GM23248 (cell line): ENCODE measurements at regions not wholly inside any gene's neighbourhood (a gene's known extent, or its start where the extent isn't known, plus 50 kb on each side); places are given as distances from the start of the nearest gene placed in this dataset.

ENCODE experiments used
- DNase-seq: peaks from one replicate; pipeline ENCODE4 v3.0.0-alpha.2; 2015
- H2AFZ ChIP-seq: fragments of 200-600 bp; sonication (generic); 2 replicates; pipeline ENCODE4 v1.6.1; 2016; ENCODE audit warnings: antibody characterized with exemption
- H3F3A ChIP-seq: fragments of 200-600 bp; sonication (generic); 2 replicates; pipeline ENCODE4 v1.6.1; 2016; ENCODE audit warnings: mild to moderate bottlenecking, antibody characterized with exemption, mixed run types; ENCODE audit not compliant: insufficient read depth
- H3K27ac ChIP-seq: fragments of 200-600 bp; sonication (generic); 2 replicates; pipeline ENCODE4 v1.5.1; 2016; ENCODE audit warnings: mild to moderate bottlenecking
- H3K27me3 ChIP-seq: fragments of 200-600 bp; sonication (generic); replicated peaks from 2 replicates; pipeline ENCODE4 v1.6.1; 2016; ENCODE audit warnings: mild to moderate bottlenecking; ENCODE audit not compliant: insufficient read depth
- H3K36me3 ChIP-seq: fragments of 200-600 bp; sonication (generic); 2 replicates; pipeline ENCODE4 v1.6.1; 2016; ENCODE audit warnings: low read depth, mild to moderate bottlenecking
- H3K4me1 ChIP-seq: fragments of 200-600 bp; sonication (generic); 2 replicates; pipeline ENCODE4 v1.6.1; 2016; ENCODE audit warnings: mild to moderate bottlenecking; ENCODE audit not compliant: insufficient read depth
- H3K4me2 ChIP-seq: fragments of 200-600 bp; sonication (generic); one replicate; pipeline ENCODE4 v1.6.1; 2016; ENCODE audit warnings: mild to moderate bottlenecking; ENCODE audit not compliant: unreplicated experiment
- H3K4me3 ChIP-seq: fragments of 200-600 bp; sonication (generic); 2 replicates; pipeline ENCODE4 v1.5.1; 2016; ENCODE audit warnings: mild to moderate bottlenecking
- H3K79me2 ChIP-seq: fragments of 200-600 bp; sonication (generic); 2 replicates; pipeline ENCODE4 v1.6.1; 2016; ENCODE audit warnings: mild to moderate bottlenecking; ENCODE audit not compliant: insufficient read depth
- H3K9ac ChIP-seq: fragments of 200-600 bp; sonication (generic); 2 replicates; pipeline ENCODE4 v1.6.1; 2016; ENCODE audit warnings: mild to moderate bottlenecking
- H3K9me2 ChIP-seq: fragments of 200-600 bp; sonication (generic); 2 replicates; pipeline ENCODE4 v1.6.1; 2016; ENCODE audit warnings: mixed run types, mild to moderate bottlenecking, moderate library complexity; ENCODE audit not compliant: insufficient read depth
- H3K9me3 ChIP-seq: fragments of 200-600 bp; sonication (generic); one replicate; pipeline ENCODE4 v1.6.1; 2017; ENCODE audit warnings: low read depth
- H4K20me1 ChIP-seq: fragments of 200-600 bp; sonication (generic); 2 replicates; pipeline ENCODE4 v1.6.0; 2016; ENCODE audit not compliant: insufficient read depth
- EZH2 ChIP-seq: fragments of 200-600 bp; sonication (generic); IDR thresholded peaks from 2 replicates; pipeline ENCODE4 v1.6.1; 2018; ENCODE audit warnings: antibody characterized with exemption, mild to moderate bottlenecking; ENCODE audit not compliant: insufficient read depth, poor library complexity, severe bottlenecking
- EZH2phosphoT487 ChIP-seq: fragments of 200-600 bp; sonication (generic); IDR thresholded peaks from 2 replicates; pipeline ENCODE4 v1.6.1; 2018; ENCODE audit warnings: antibody characterized with exemption, moderate library complexity, mild to moderate bottlenecking, low read depth; ENCODE audit not compliant: insufficient read depth
- WGBS, 2 experiments: methylation state at CpG; one replicate each; pipeline ENCODE4 v1.1.6; 2015 to 2017; ENCODE audit warnings: low lambda C conversion rate in 2 of 2, low coverage in 1 of 2; ENCODE audit errors: missing lambda C conversion rate in 2 of 2; 5-methylcytosine and 5-hydroxymethylcytosine counted together
- in situ Hi-C: fragments of 300-500 bp; cut with MboI; formaldehyde crosslinking; loops from 2 replicates; pipeline ENCODE4 v1.15.0; 2020

- Histone ChIP-seq H3K4me1 (no peaks in the 10 kb centered on the region), H3K9me2 (no peaks in the 10 kb centered on the region), H4K20me1 (no peaks in the 10 kb centered on the region), H3K4me2 (no peak overlapping the region), H3K4me3 (no peak overlapping the region), H3K36me3 (no peaks in the 10 kb centered on the region), H2AFZ (no peak overlapping the region), H3K27me3 (no peaks in the 10 kb centered on the region), H3K27ac (no peak overlapping the region), H3F3A (no peaks in the 10 kb centered on the region), H3K9ac (no peak overlapping the region), H3K79me2 (no peaks in the 10 kb centered on the region), H3K9me3 (no peaks in the 10 kb centered on the region)
- DNase-seq, result no peak
- 87% methylated on average over 5 of the region's 5 CpGs for WGBS, 2 experiments
- in situ Hi-C loops, result no loop called here
- no peak for TF ChIP-seq EZH2phosphoT487
- no peak for TF ChIP-seq EZH2
Measured at GRCh38 chr6:153563001-153563400, 431.9 kb upstream of the RGS17 start.

GRCh38 chr6:153553627-153554026 lies 422.5 kb upstream of the RGS17 start:
- Histone ChIP-seq H3K27me3 (no peaks in the 10 kb centered on the region), H3K9me3 (no peaks in the 10 kb centered on the region), H2AFZ (no peak overlapping the region), H3K9ac (no peak overlapping the region), H3K9me2 (no peaks in the 10 kb centered on the region), H3K36me3 (no peaks in the 10 kb centered on the region), H3K79me2 (no peaks in the 10 kb centered on the region), H3K4me1 (no peaks in the 10 kb centered on the region), H3K27ac (no peak overlapping the region), H3K4me2 (no peak overlapping the region), H3K4me3 (no peak overlapping the region), H3F3A (no peaks in the 10 kb centered on the region), H4K20me1 (no peaks in the 10 kb centered on the region)
- in situ Hi-C loops, result no loop called here
- 67 to 70% methylated on average over 1 of the region's 1 CpG for WGBS, 2 experiments
- DNase-seq, result peak; percentile 37
- no peak for TF ChIP-seq EZH2phosphoT487
- TF ChIP-seq EZH2, result no peak

- Histone ChIP-seq H3K79me2 (no peaks in the 10 kb centered on the region), H3K27ac (no peak overlapping the region), H3K9me3 (no peaks in the 10 kb centered on the region), H3K4me1 (no peaks in the 10 kb centered on the region), H3K9ac (no peak overlapping the region), H3K36me3 (no peaks in the 10 kb centered on the region), H3K27me3 (no peaks in the 10 kb centered on the region), H3K9me2 (no peaks in the 10 kb centered on the region), H4K20me1 (no peaks in the 10 kb centered on the region), H3F3A (no peaks in the 10 kb centered on the region), H3K4me2 (no peak overlapping the region), H2AFZ (no peak overlapping the region), H3K4me3 (no peak overlapping the region)
- in situ Hi-C loops, result no loop called here
- no peak for DNase-seq
- WGBS, 2 experiments, result 69 to 81% methylated on average over 2 of the region's 2 CpGs
- TF ChIP-seq EZH2, result no peak
- no peak for TF ChIP-seq EZH2phosphoT487
Measured at GRCh38 chr6:153539602-153540001, 408.5 kb upstream of the RGS17 start.

GRCh38 chr6:153538491-153538890 lies 407.4 kb upstream of the RGS17 start:
- H3K9me3 ChIP-seq, result no peaks in the 10 kb centered on the region
- no peaks in the 10 kb centered on the region for H3K9me2 ChIP-seq
- in situ Hi-C loops, result no loop called here
- H4K20me1 ChIP-seq, result no peaks in the 10 kb centered on the region
- H3K4me2 ChIP-seq, result no peak overlapping the region
- no peaks in the 10 kb centered on the region for H3K27me3 ChIP-seq
- no peak overlapping the region for H3K4me3 ChIP-seq
- no peak overlapping the region for H3K27ac ChIP-seq
- peak; percentile 34 for DNase-seq
- no peak overlapping the region for H3K9ac ChIP-seq
- no peak overlapping the region for H2AFZ ChIP-seq
- no peaks in the 10 kb centered on the region for H3K4me1 ChIP-seq
- no peaks in the 10 kb centered on the region for H3K36me3 ChIP-seq
- TF ChIP-seq EZH2 (no peak), EZH2phosphoT487 (no peak)
- 0 to 4% methylated on average over 1 of the region's 1 CpG for WGBS, 2 experiments
- no peaks in the 10 kb centered on the region for H3F3A ChIP-seq
- no peaks in the 10 kb centered on the region for H3K79me2 ChIP-seq

GRCh38 chr6:153537422-153537821 lies 406.3 kb upstream of the RGS17 start:
- Histone ChIP-seq H3K79me2 (no peaks in the 10 kb centered on the region), H3K9me2 (no peaks in the 10 kb centered on the region), H3K36me3 (no peaks in the 10 kb centered on the region), H2AFZ (no peak overlapping the region), H3K4me3 (no peak overlapping the region), H4K20me1 (no peaks in the 10 kb centered on the region), H3K9ac (no peak overlapping the region), H3K4me1 (no peaks in the 10 kb centered on the region), H3K9me3 (no peaks in the 10 kb centered on the region), H3F3A (no peaks in the 10 kb centered on the region), H3K4me2 (no peak overlapping the region), H3K27ac (no peak overlapping the region), H3K27me3 (no peaks in the 10 kb centered on the region)
- DNase-seq, result peak; percentile 11
- in situ Hi-C loops, result no loop called here
- WGBS, 2 experiments, result 13 to 16% methylated on average over 1 of the region's 1 CpG
- TF ChIP-seq EZH2phosphoT487 (no peak), EZH2 (no peak)
